Common myeloid progenitor, CD34-positive (primary cell): ENCODE measurements at regions not wholly inside any gene's neighbourhood (a gene's known extent, or its start where the extent isn't known, plus 50 kb on each side); places are given as distances from the start of the nearest gene placed in this dataset.

ENCODE experiments used
- CTCF ChIA-PET: fragments of 350-600 bp; sonication (Branson Sonifier 250); formaldehyde crosslinking; loops from one replicate; lab custom pipeline; 2021; ENCODE audit warnings: antibody characterized with exemption; lab: Charles Lee
- POLR2A ChIA-PET: fragments of 350-600 bp; sonication (Branson Sonifier 250); formaldehyde crosslinking; loops from one replicate; lab custom pipeline; 2021; ENCODE audit warnings: antibody characterized with exemption; lab: Charles Lee
- DNase-seq, 3 donors: peaks; one replicate each; pipeline versions ENCODE4 v3.0.0 to v3.0.0-alpha.2; 2013
- H3K27ac ChIP-seq, 2 experiments: 1 replicate in 1 of 2; 2 replicates in 1 of 2; pipeline ENCODE4 v1.7.0; 2013; ENCODE audit warnings: inconsistent platforms in 2 of 2, low read length in 2 of 2, mild to moderate bottlenecking in 2 of 2, low read depth in 1 of 2, moderate library complexity in 1 of 2; ENCODE audit not compliant: severe bottlenecking in 2 of 2, insufficient read depth in 1 of 2, poor library complexity in 1 of 2
- H3K27me3 ChIP-seq, 5 experiments: replicated peaks in 2 of 5; 1 replicate in 3 of 5; 2 replicates in 2 of 5; pipeline versions ENCODE4 v1.6.1 to v1.7.0; 2013; ENCODE audit warnings: low read length in 4 of 5, mild to moderate bottlenecking in 2 of 5, moderate library complexity in 2 of 5, inconsistent platforms in 1 of 5; ENCODE audit not compliant: insufficient read depth in 5 of 5, control insufficient read depth in 4 of 5
- H3K36me3 ChIP-seq, 4 experiments: 1 replicate in 2 of 4; 2 replicates in 2 of 4; pipeline versions ENCODE4 v1.6.1 to v1.7.0; 2013; ENCODE audit warnings: low read length in 3 of 4, control low read depth in 1 of 4, mild to moderate bottlenecking in 1 of 4; ENCODE audit not compliant: control insufficient read depth in 4 of 4, insufficient read depth in 4 of 4
- H3K4me1 ChIP-seq, 4 experiments: 1 replicate in 3 of 4; 2 replicates in 1 of 4; pipeline versions ENCODE4 v1.6.1 to v1.7.1; 2013; ENCODE audit warnings: low read length in 3 of 4, mild to moderate bottlenecking in 3 of 4, control low read depth in 1 of 4, inconsistent platforms in 1 of 4, moderate library complexity in 1 of 4; ENCODE audit not compliant: control insufficient read depth in 4 of 4, insufficient read depth in 4 of 4; ENCODE audit errors: control extremely low read depth in 1 of 4
- H3K4me3 ChIP-seq, 7 experiments: 1 replicate in 4 of 7; 2 replicates in 3 of 7; pipeline versions ENCODE4 v1.5.1 to v1.7.0; 2013; ENCODE audit warnings: mild to moderate bottlenecking in 7 of 7, low read length in 6 of 7, moderate library complexity in 6 of 7, inconsistent platforms in 2 of 7, low read depth in 2 of 7, control low read depth in 1 of 7; ENCODE audit not compliant: insufficient read depth in 4 of 7, control insufficient read depth in 1 of 7; ENCODE audit errors: extremely low read depth in 1 of 7
- H3K9me3 ChIP-seq, 5 experiments: 1 replicate in 4 of 5; 2 replicates in 1 of 5; pipeline versions ENCODE4 v1.6.1 to v1.7.1; 2013; ENCODE audit warnings: low read length in 4 of 5, mild to moderate bottlenecking in 2 of 5, inconsistent platforms in 1 of 5, low read depth in 1 of 5, moderate library complexity in 1 of 5; ENCODE audit not compliant: control insufficient read depth in 4 of 5, insufficient read depth in 2 of 5; ENCODE audit errors: control extremely low read depth in 1 of 5
- WGBS: methylation state at CpG from one replicate; pipeline ENCODE4 v1.1.5; 2013; ENCODE audit not compliant: insufficient coverage; 5-methylcytosine and 5-hydroxymethylcytosine counted together

- H3K4me3 ChIP-seq: no peak overlapping the region
- DNase-seq: no peak
- H3K36me3 ChIP-seq: no peaks in the 10 kb centered on the region
- ChIA-PET CTCF (interaction anchor here (1.5 kb wide), 2 partner anchors 29 to 47 kb away, joined by 3 to 4 read pairs; no protein-coding TSS in a partner anchor), POLR2A (interaction anchor here (1.1 kb wide), 1 partner anchor 8 kb away, joined by 3 read pairs; no protein-coding TSS in a partner anchor)
- H3K9me3 ChIP-seq: no peaks in the 10 kb centered on the region
- no peaks in the 10 kb centered on the region for H3K27me3 ChIP-seq
- peaks cover 0 to 34% (median 18%) of the 10 kb centered on the region in 4 experiments for H3K4me1 ChIP-seq
- WGBS: 86% methylated on average over 1 of the region's 7 CpGs
- H3K27ac ChIP-seq: no peak overlapping the region
These were observed 381.0 kb downstream of the ENC1 start for GRCh38 chr5:74259572-74259971.

DNA sequence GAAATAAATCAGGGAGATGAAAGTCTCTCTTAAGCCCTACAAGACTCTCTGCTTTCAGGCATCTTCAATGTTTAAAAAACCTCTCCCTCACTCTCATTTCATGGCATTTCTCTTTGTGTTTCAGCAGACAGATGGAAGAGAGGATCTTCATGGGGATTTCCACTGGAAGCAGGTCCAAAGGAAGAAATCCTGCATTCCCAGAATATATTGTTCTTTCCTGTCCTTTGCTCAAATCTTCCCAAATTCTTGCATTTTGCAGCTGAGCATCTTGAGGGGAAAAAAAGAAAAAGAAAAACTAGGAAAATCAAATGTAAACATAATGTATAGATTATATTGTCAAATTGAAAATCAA is 382.2 kb downstream of the ENC1 start:
- H3K27me3 ChIP-seq: no peaks in the 10 kb centered on the region

GRCh38 chr5:74257645-74258313 is 382.7 kb downstream of the ENC1 start:
- H3K4me3 ChIP-seq: no peak overlapping the region
- DNase-seq: peak; percentile 52 to 81 (median 70)
- 16% methylated on average over 6 of the region's 6 CpGs for WGBS
- no peaks in the 10 kb centered on the region for H3K27me3 ChIP-seq
- H3K36me3 ChIP-seq: no peaks in the 10 kb centered on the region
- H3K4me1 ChIP-seq: peaks cover 0 to 34% (median 18%) of the 10 kb centered on the region in 4 experiments
- H3K9me3 ChIP-seq: no peaks in the 10 kb centered on the region
- POLR2A ChIA-PET: no interaction called here
- CTCF ChIA-PET: interaction anchor here (0.7 to 1.8 kb wide), 4 partner anchors 13 to 383 kb away, joined by 3 to 5 read pairs (median 3); partner anchors contain the start of gene ENC1
- no peak overlapping the region for H3K27ac ChIP-seq

More for the DNA sequence above, 382.2 kb downstream of the ENC1 start:
- DNase-seq: no peak
- Histone ChIP-seq H3K9me3 (no peaks in the 10 kb centered on the region), H3K4me1 (peaks cover 0 to 34% (median 18%) of the 10 kb centered on the region in 4 experiments), H3K27ac (no peak overlapping the region), H3K4me3 (no peak overlapping the region), H3K36me3 (no peaks in the 10 kb centered on the region)
- CTCF ChIA-PET: interaction anchor here (1.5 to 1.8 kb wide), 2 partner anchors 30 to 383 kb away, joined by 3 to 5 read pairs; partner anchors contain the start of gene ENC1
- POLR2A ChIA-PET: no interaction called here

GRCh38 chr5:74257060-74257527 is 383.4 kb downstream of the ENC1 start:
- CTCF ChIA-PET: interaction anchor here (1.2 to 1.8 kb wide), 2 partner anchors 14 to 384 kb away, joined by 3 to 5 read pairs; partner anchors contain the start of gene ENC1
- no peak for DNase-seq
- H3K36me3 ChIP-seq: no peaks in the 10 kb centered on the region
- 83% methylated on average over 3 of the region's 5 CpGs for WGBS
- no peaks in the 10 kb centered on the region for H3K9me3 ChIP-seq
- no peak overlapping the region for H3K4me3 ChIP-seq
- H3K27me3 ChIP-seq: no peaks in the 10 kb centered on the region
- H3K27ac ChIP-seq: no peak overlapping the region
- POLR2A ChIA-PET: no interaction called here
- H3K4me1 ChIP-seq: peaks cover 0 to 34% (median 18%) of the 10 kb centered on the region in 4 experiments

GRCh38 chr5:74255692-74256392 is 384.7 kb downstream of the ENC1 start:
- Histone ChIP-seq H3K27ac (no peak overlapping the region), H3K4me3 (no peak overlapping the region), H3K9me3 (no peaks in the 10 kb centered on the region), H3K36me3 (no peaks in the 10 kb centered on the region), H3K4me1 (peaks cover 0 to 37% (median 21%) of the 10 kb centered on the region in 4 experiments), H3K27me3 (no peaks in the 10 kb centered on the region)
- ChIA-PET POLR2A (no interaction called here), CTCF (no interaction called here)
- WGBS: 94% methylated on average over 4 of the region's 6 CpGs
- no peak for DNase-seq

GRCh38 chr5:74254257-74254656 is 386.3 kb downstream of the ENC1 start:
- POLR2A ChIA-PET: no interaction called here
- Histone ChIP-seq H3K27ac (no peak overlapping the region), H3K27me3 (no peaks in the 10 kb centered on the region), H3K4me3 (no peak overlapping the region), H3K4me1 (peaks cover 0 to 41% (median 27%) of the 10 kb centered on the region in 4 experiments), H3K9me3 (no peaks in the 10 kb centered on the region), H3K36me3 (no peaks in the 10 kb centered on the region)
- no peak for DNase-seq
- CTCF ChIA-PET: no interaction called here
- no CpG with 5 or more reads among the region's 1 CpG for WGBS

GRCh38 chr5:74252044-74252443 is 388.5 kb downstream of the ENC1 start:
- DNase-seq: no peak
- ChIA-PET CTCF (interaction anchor here (0.8 to 1.4 kb wide), 2 partner anchors 10 to 12 kb away, joined by 3 to 4 read pairs; no protein-coding TSS in a partner anchor), POLR2A (no interaction called here)
- peaks cover 0 to 28% (median 18%) of the 10 kb centered on the region in 4 experiments for H3K4me1 ChIP-seq
- 83% methylated on average over 1 of the region's 2 CpGs for WGBS
- H3K9me3 ChIP-seq: no peaks in the 10 kb centered on the region
- no peaks in the 10 kb centered on the region for H3K27me3 ChIP-seq
- no peak overlapping the region for H3K27ac ChIP-seq
- H3K36me3 ChIP-seq: no peaks in the 10 kb centered on the region
- H3K4me3 ChIP-seq: no peak overlapping the region
